ENCODE measurements at regions not wholly inside any gene's neighbourhood (a gene's known extent, or its start where the extent isn't known, plus 50 kb on each side); places are given as distances from the start of the nearest gene placed in this dataset.

- peaks cover 0 to 5% of the 10 kb centered on the region in 2 experiments for H3K9me3 ChIP-seq (ENCODE audit: control insufficient read depth in 1 of 2, insufficient read depth in 1 of 2, low read length in 2 of 2)
- Mint-ChIP-seq H3K36me3 (ENCODE audit: low read depth) (no peaks in the 10 kb centered on the region), H3K27me3 (peaks cover 13% of the 10 kb centered on the region), H3K27ac (no peak overlapping the region), H3K4me1 (ENCODE audit: low read depth) (peaks cover 5% of the 10 kb centered on the region), H3K9me3 (no peaks in the 10 kb centered on the region), H3K4me3 (no peak overlapping the region)
- ChIA-PET POLR2A (no interaction called here), CTCF (no interaction called here)
- TF ChIP-seq CTCF (IDR thresholded peaks at IDR 0.05), result no peak
- peaks cover 5% of the 10 kb centered on the region for H3K4me1 ChIP-seq (ENCODE audit: insufficient read depth, low read length)
- peaks cover 4 to 10% of the 10 kb centered on the region in 2 experiments for H3K27me3 ChIP-seq (ENCODE audit: control insufficient read depth in 1 of 2, insufficient read depth in 2 of 2, low read length in 2 of 2)
- intact Hi-C loops (cut with DNase I, micrococcal nuclease), result loop anchor here in 1 of 2 experiments (10.0 kb wide), 1 partner anchor 196 kb away; the partner anchor contains the start of gene CSGALNACT2
- no peak for DNase-seq
- no peak overlapping the region for H3K4me3 ChIP-seq (ENCODE audit: low read length)
- H3K36me3 ChIP-seq (ENCODE audit: insufficient read depth, low read length), result no peaks in the 10 kb centered on the region
- no peak overlapping the region for H3K27ac ChIP-seq (ENCODE audit: low read depth in 1 of 2, low read length in 2 of 2)
- ATAC-seq (ENCODE audit: poor library complexity), result no peak
Observed at GRCh38 chr10:42939237-42939636, 137.6 kb upstream of the RET start.

- no peak overlapping the region for H3K4me3 Mint-ChIP-seq
- ChIA-PET POLR2A (no interaction called here), CTCF (no interaction called here)
- H3K27me3 Mint-ChIP-seq, result peaks cover 13% of the 10 kb centered on the region
- H3K27me3 ChIP-seq (ENCODE audit: control insufficient read depth in 1 of 2, insufficient read depth in 2 of 2, low read length in 2 of 2), result peaks cover 4 to 5% of the 10 kb centered on the region in 2 experiments
- DNase-seq (no peak), ATAC-seq (ENCODE audit: poor library complexity) (no peak)
- no peak overlapping the region for H3K4me3 ChIP-seq (ENCODE audit: low read length)
- peaks cover 0 to 5% of the 10 kb centered on the region in 2 experiments for H3K9me3 ChIP-seq (ENCODE audit: control insufficient read depth in 1 of 2, insufficient read depth in 1 of 2, low read length in 2 of 2)
- intact Hi-C loops (cut with DNase I, micrococcal nuclease), result loop anchor here in 1 of 2 experiments (10.0 kb wide), 1 partner anchor 195 kb away; the partner anchor contains the start of gene CSGALNACT2
- H3K4me1 Mint-ChIP-seq (ENCODE audit: low read depth), result no peaks in the 10 kb centered on the region
- TF ChIP-seq CTCF (IDR thresholded peaks at IDR 0.05), result no peak
- no peak overlapping the region for H3K27ac Mint-ChIP-seq
- H3K36me3 ChIP-seq (ENCODE audit: insufficient read depth, low read length), result no peaks in the 10 kb centered on the region
- H3K27ac ChIP-seq (ENCODE audit: low read depth in 1 of 2, low read length in 2 of 2), result no peak overlapping the region
- H3K4me1 ChIP-seq (ENCODE audit: insufficient read depth, low read length), result no peaks in the 10 kb centered on the region
- H3K36me3 Mint-ChIP-seq (ENCODE audit: low read depth), result no peaks in the 10 kb centered on the region
- no peaks in the 10 kb centered on the region for H3K9me3 Mint-ChIP-seq
Observed at GRCh38 chr10:42939685-42940366, 137.0 kb upstream of the RET start.

- POLR2A ChIA-PET, result no interaction called here
Observed at GRCh38 chr10:42940487-42941294, 136.2 kb upstream of the RET start.

More at GRCh38 chr10:42940487-42941294, 136.2 kb upstream of the RET start:
- Mint-ChIP-seq H3K9me3 (no peaks in the 10 kb centered on the region), H3K36me3 (ENCODE audit: low read depth) (no peaks in the 10 kb centered on the region), H3K4me1 (ENCODE audit: low read depth) (no peaks in the 10 kb centered on the region), H3K27me3 (peaks cover 7% of the 10 kb centered on the region), H3K27ac (no peak overlapping the region), H3K4me3 (no peak overlapping the region)
- Histone ChIP-seq H3K4me1 (ENCODE audit: insufficient read depth, low read length) (no peaks in the 10 kb centered on the region), H3K36me3 (ENCODE audit: insufficient read depth, low read length) (no peaks in the 10 kb centered on the region), H3K4me3 (ENCODE audit: low read length) (no peak overlapping the region), H3K27ac (ENCODE audit: low read depth in 1 of 2, low read length in 2 of 2) (no peak overlapping the region), H3K27me3 (ENCODE audit: control insufficient read depth in 1 of 2, insufficient read depth in 2 of 2, low read length in 2 of 2) (peaks cover 0 to 4% of the 10 kb centered on the region in 2 experiments), H3K9me3 (ENCODE audit: control insufficient read depth in 1 of 2, insufficient read depth in 1 of 2, low read length in 2 of 2) (no peaks in the 10 kb centered on the region)
- CTCF ChIA-PET, result no interaction called here
- TF ChIP-seq CTCF (IDR thresholded peaks at IDR 0.05), result no peak
- ATAC-seq (ENCODE audit: poor library complexity) (no peak), DNase-seq (no peak)
- intact Hi-C loops (cut with DNase I, micrococcal nuclease), result no loop called here
